Activated T-cell treated with anti-CD3 and anti-CD28 coated beads, Interleukin-2, amount 50 U/mL, for 4 hours (primary cell): ENCODE measurements at regions not wholly inside any gene's neighbourhood (a gene's known extent, or its start where the extent isn't known, plus 50 kb on each side); places are given as distances from the start of the nearest gene placed in this dataset.

ENCODE experiments used
- ATAC-seq, 2 donors: fragments of 200-7000 bp; cut with Tn5 transposase; one replicate each; pipeline ENCODE4 v1.10.0; 2021
- DNase-seq: peaks from one replicate; pipeline ENCODE4 v3.0.0-alpha.2; 2020
- H3K27me3 Mint-ChIP-seq: one replicate; pipeline ENCODE4 v1.8.0; 2021; ENCODE audit warnings: low read depth, mixed read lengths
- H3K36me3 Mint-ChIP-seq: one replicate; pipeline ENCODE4 v1.8.0; 2022; ENCODE audit warnings: mixed read lengths; ENCODE audit not compliant: insufficient read depth
- H3K4me1 Mint-ChIP-seq: one replicate; pipeline ENCODE4 v1.8.0; 2021; ENCODE audit warnings: low read depth, mixed read lengths
- H3K4me3 Mint-ChIP-seq: one replicate; pipeline ENCODE4 v1.8.0; 2021; ENCODE audit warnings: mild to moderate bottlenecking, moderate library complexity, mixed read lengths
- H3K9me3 Mint-ChIP-seq: one replicate; pipeline ENCODE4 v1.8.0; 2021; ENCODE audit warnings: mixed read lengths

- ATAC-seq (no peak), DNase-seq (no peak)
- Mint-ChIP-seq H3K4me1 (no peaks in the 10 kb centered on the region), H3K4me3 (no peak overlapping the region), H3K27me3 (peaks cover 6% of the 10 kb centered on the region), H3K9me3 (no peaks in the 10 kb centered on the region), H3K36me3 (peaks cover 2% of the 10 kb centered on the region)
Measured at GRCh38 chr2:239537633-239538356, 137.0 kb upstream of the HDAC4 start.

- Mint-ChIP-seq H3K4me3 (no peak overlapping the region), H3K27me3 (peaks cover 4% of the 10 kb centered on the region), H3K9me3 (no peaks in the 10 kb centered on the region), H3K36me3 (peaks cover 2% of the 10 kb centered on the region), H3K4me1 (no peaks in the 10 kb centered on the region)
- DNase-seq (no peak), ATAC-seq (no peak)
Measured at GRCh38 chr2:239536186-239536585, 135.4 kb upstream of the HDAC4 start.

GRCh38 chr2:239535413-239536144 lies 134.8 kb upstream of the HDAC4 start:
- Mint-ChIP-seq H3K9me3 (peaks cover under 1% of the 10 kb centered on the region), H3K36me3 (peaks cover 2% of the 10 kb centered on the region), H3K4me1 (no peaks in the 10 kb centered on the region), H3K27me3 (peaks cover 4% of the 10 kb centered on the region), H3K4me3 (no peak overlapping the region)
- ATAC-seq (no peak), DNase-seq (no peak)

- no peak for ATAC-seq
- Mint-ChIP-seq H3K4me3 (no peak overlapping the region), H3K4me1 (no peaks in the 10 kb centered on the region), H3K27me3 (peaks cover 6% of the 10 kb centered on the region), H3K36me3 (peaks cover 2% of the 10 kb centered on the region), H3K9me3 (peaks cover 3% of the 10 kb centered on the region)
- DNase-seq: no peak
Measured at GRCh38 chr2:239534581-239535412, 134.0 kb upstream of the HDAC4 start.

- Mint-ChIP-seq H3K36me3 (peaks cover 2% of the 10 kb centered on the region), H3K4me3 (no peak overlapping the region), H3K27me3 (peaks cover 6% of the 10 kb centered on the region), H3K9me3 (peaks cover 3% of the 10 kb centered on the region), H3K4me1 (no peaks in the 10 kb centered on the region)
- ATAC-seq: no peak
- DNase-seq: no peak
Measured at GRCh38 chr2:239533569-239534316, 132.9 kb upstream of the HDAC4 start.

GRCh38 chr2:239532859-239533258 lies 132.0 kb upstream of the HDAC4 start:
- Mint-ChIP-seq H3K4me3 (no peak overlapping the region), H3K27me3 (peaks cover 6% of the 10 kb centered on the region), H3K36me3 (peaks cover 2% of the 10 kb centered on the region), H3K9me3 (peaks cover 3% of the 10 kb centered on the region), H3K4me1 (no peaks in the 10 kb centered on the region)
- DNase-seq: no peak
- no peak for ATAC-seq

DNA sequence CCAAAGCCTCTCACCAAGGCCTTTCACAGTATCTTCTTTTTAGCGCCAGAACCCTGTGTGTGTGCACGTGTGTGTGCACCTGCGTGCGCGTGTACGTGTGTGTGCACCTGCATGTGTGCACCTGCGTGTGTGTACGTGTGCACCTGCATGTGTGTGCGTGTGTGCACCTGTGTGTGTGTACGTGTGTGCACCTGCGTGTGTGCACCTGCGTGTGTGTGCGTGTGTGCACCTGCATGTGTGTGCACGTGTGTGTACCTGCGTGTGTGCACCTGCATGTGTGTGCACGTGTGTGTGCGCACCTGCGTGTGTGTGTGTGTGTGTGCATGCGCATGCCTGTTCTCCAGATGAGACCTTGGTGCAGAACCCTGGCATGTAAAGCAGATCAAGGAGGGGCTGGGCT lies 131.4 kb upstream of the HDAC4 start:
- Mint-ChIP-seq H3K4me1 (no peaks in the 10 kb centered on the region), H3K9me3 (peaks cover 3% of the 10 kb centered on the region), H3K36me3 (peaks cover 2% of the 10 kb centered on the region), H3K27me3 (peaks cover 6% of the 10 kb centered on the region), H3K4me3 (no peak overlapping the region)
- DNase-seq (no peak), ATAC-seq (no peak)

DNA sequence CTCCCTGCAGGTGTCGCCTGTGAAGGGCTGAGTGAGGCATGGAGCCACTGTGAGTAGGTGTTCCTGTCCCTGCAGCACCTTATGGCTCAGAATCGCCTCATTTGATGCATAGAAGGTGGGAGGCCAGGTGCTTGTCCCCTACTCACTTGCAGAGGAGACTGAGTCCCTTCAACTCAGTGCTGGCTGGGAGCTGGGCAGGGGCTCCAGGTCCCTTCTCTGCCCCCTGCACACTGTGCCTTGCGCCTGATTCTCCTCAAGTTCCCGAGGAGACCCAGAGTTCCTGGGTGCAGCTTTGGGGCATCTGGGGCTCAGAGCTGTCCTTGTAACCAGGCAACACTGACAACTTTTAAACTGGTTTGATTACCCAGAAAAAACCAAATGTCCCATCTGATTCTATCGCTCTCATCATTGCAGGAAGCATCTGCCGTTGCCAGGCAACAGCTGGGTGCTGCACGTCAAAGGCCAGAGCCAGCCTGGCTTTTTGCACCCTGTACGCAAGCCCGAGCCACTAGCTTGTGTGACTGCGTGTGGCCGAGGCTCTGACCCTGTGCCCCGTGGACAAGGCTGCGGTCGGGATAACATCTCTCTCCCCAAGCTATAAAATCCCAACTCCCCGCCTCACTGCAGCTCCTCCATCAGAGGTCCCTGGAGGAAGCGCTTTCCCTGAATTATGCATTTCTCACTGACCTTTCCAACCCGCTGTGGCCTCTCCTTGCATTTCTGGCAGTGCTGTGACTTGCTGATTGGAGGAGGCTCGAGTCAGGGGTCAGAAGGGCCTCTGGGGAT lies 130.8 kb upstream of the HDAC4 start:
- Mint-ChIP-seq H3K36me3 (peaks cover 2% of the 10 kb centered on the region), H3K27me3 (peaks cover 6% of the 10 kb centered on the region), H3K4me3 (no peak overlapping the region), H3K4me1 (no peaks in the 10 kb centered on the region), H3K9me3 (peaks cover 3% of the 10 kb centered on the region)
- DNase-seq: no peak
- ATAC-seq: no peak

GRCh38 chr2:239530749-239531316 lies 130.0 kb upstream of the HDAC4 start:
- ATAC-seq (no peak), DNase-seq (no peak)
- no peak overlapping the region for H3K4me3 Mint-ChIP-seq
- H3K36me3 Mint-ChIP-seq: peaks cover 2% of the 10 kb centered on the region
- no peaks in the 10 kb centered on the region for H3K4me1 Mint-ChIP-seq
- H3K27me3 Mint-ChIP-seq: peaks cover 6% of the 10 kb centered on the region
- H3K9me3 Mint-ChIP-seq: peaks cover 3% of the 10 kb centered on the region

DNA sequence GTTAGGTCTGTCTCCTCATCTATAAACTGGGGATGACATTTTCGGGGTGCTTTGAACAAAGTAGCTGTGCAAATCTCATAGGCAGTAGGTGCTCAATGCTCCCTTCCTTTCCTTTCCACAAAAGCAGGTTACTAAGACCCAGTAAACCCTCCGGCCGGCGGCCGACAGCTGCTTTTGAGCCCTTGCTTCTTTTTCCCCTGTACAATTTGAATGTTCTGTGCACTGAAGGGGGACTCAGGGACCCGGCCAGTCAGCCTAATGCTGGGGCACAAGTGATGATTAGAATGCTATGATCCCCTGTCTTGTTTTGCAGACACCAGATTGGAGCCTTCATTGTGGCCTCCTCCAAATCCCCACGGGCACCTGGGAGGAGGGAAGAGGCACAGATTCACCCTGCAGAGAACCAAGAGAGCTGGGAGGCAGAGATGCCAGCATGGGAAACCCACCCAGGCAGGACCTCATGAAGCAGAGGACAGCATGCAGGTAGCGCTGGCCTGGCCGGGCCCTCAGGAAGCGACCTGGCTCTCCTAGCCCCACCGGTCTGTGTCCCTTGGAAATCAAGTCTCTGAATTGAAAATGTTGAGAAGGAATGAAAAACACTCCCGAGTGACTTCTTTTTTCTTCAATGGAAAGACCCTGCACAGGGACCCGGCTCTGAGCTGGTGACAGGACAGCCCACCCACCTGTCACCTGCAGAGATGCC lies 128.6 kb upstream of the HDAC4 start:
- Mint-ChIP-seq H3K9me3 (peaks cover 3% of the 10 kb centered on the region), H3K4me1 (no peaks in the 10 kb centered on the region), H3K4me3 (no peak overlapping the region), H3K27me3 (peaks cover 2% of the 10 kb centered on the region), H3K36me3 (no peaks in the 10 kb centered on the region)
- no peak for DNase-seq
- ATAC-seq: no peak

DNA sequence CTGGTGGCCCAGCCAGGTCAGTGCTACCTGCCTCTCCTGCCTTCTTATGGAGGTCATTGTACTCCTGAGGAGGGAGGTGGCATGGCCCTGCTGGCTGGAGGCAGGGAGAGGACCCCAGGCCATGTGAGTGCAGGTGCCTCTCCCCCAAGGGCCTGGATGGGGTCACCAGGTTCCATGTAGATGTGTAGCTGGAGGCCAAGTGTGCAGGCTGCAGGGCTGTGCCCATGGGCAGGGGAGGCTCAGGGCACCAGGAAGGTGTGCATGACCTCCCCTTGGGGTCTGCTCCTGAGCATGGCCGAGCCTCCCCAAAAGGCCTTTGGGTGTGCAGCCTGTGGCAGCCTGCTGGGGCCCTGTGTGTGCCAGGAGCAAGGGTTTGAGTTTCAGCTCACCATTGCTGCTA lies 128.1 kb upstream of the HDAC4 start:
- ATAC-seq: no peak

GRCh38 chr2:239528146-239528545 lies 127.3 kb upstream of the HDAC4 start:
- no peaks in the 10 kb centered on the region for H3K4me1 Mint-ChIP-seq
- ATAC-seq (no peak), DNase-seq (no peak)
- H3K9me3 Mint-ChIP-seq: peaks cover 3% of the 10 kb centered on the region
- no peaks in the 10 kb centered on the region for H3K36me3 Mint-ChIP-seq
- H3K27me3 Mint-ChIP-seq: peaks cover 2% of the 10 kb centered on the region
- no peak overlapping the region for H3K4me3 Mint-ChIP-seq

More for the DNA sequence above, 128.1 kb upstream of the HDAC4 start:
- no peaks in the 10 kb centered on the region for H3K36me3 Mint-ChIP-seq
- H3K27me3 Mint-ChIP-seq: peaks cover 2% of the 10 kb centered on the region
- H3K4me1 Mint-ChIP-seq: no peaks in the 10 kb centered on the region
- DNase-seq: no peak
- H3K9me3 Mint-ChIP-seq: peaks cover 3% of the 10 kb centered on the region
- H3K4me3 Mint-ChIP-seq: no peak overlapping the region
